ENCODE measurements at regions not wholly inside any gene's neighbourhood (a gene's known extent, or its start where the extent isn't known, plus 50 kb on each side); places are given as distances from the start of the nearest gene placed in this dataset.

GRCh38 chr9:119588874-119589744 is 219.9 kb upstream of the BRINP1 start:
- FAIRE-seq (no peak), DNase-seq (ENCODE audit: low read depth) (no peak)
- H3K27me3 ChIP-seq (ENCODE audit: control insufficient read depth, insufficient read depth, low read length), result no peaks in the 10 kb centered on the region
- H3K4me3 ChIP-seq (ENCODE audit: low read depth, low read length), result no peak overlapping the region
- no peak for TF ChIP-seq CTCF (IDR thresholded peaks at IDR 0.05; ENCODE audit: insufficient read depth, low read length, severe bottlenecking)
- H3K36me3 ChIP-seq (ENCODE audit: control insufficient read depth, insufficient read depth, low read length), result no peaks in the 10 kb centered on the region

GRCh38 chr9:119577881-119578280 is 208.6 kb upstream of the BRINP1 start:
- H3K4me3 ChIP-seq (ENCODE audit: low read depth, low read length), result no peak overlapping the region
- no peaks in the 10 kb centered on the region for H3K27me3 ChIP-seq (ENCODE audit: control insufficient read depth, insufficient read depth, low read length)
- DNase-seq (ENCODE audit: low read depth) (no peak), FAIRE-seq (no peak)
- no peak for TF ChIP-seq CTCF (IDR thresholded peaks at IDR 0.05; ENCODE audit: insufficient read depth, low read length, severe bottlenecking)
- no peaks in the 10 kb centered on the region for H3K36me3 ChIP-seq (ENCODE audit: control insufficient read depth, insufficient read depth, low read length)

GRCh38 chr9:119559986-119560385 is 190.8 kb upstream of the BRINP1 start:
- DNase-seq (ENCODE audit: low read depth) (no peak), FAIRE-seq (no peak)
- Histone ChIP-seq H3K27me3 (ENCODE audit: control insufficient read depth, insufficient read depth, low read length) (no peaks in the 10 kb centered on the region), H3K36me3 (ENCODE audit: control insufficient read depth, insufficient read depth, low read length) (no peaks in the 10 kb centered on the region), H3K4me3 (ENCODE audit: low read depth, low read length) (no peak overlapping the region)
- no peak for TF ChIP-seq CTCF (IDR thresholded peaks at IDR 0.05; ENCODE audit: insufficient read depth, low read length, severe bottlenecking)

GRCh38 chr9:119559056-119559455 is 189.8 kb upstream of the BRINP1 start:
- H3K36me3 ChIP-seq (ENCODE audit: control insufficient read depth, insufficient read depth, low read length), result no peaks in the 10 kb centered on the region
- FAIRE-seq (no peak), DNase-seq (ENCODE audit: low read depth) (no peak)
- H3K4me3 ChIP-seq (ENCODE audit: low read depth, low read length), result no peak overlapping the region
- TF ChIP-seq CTCF (IDR thresholded peaks at IDR 0.05; ENCODE audit: insufficient read depth, low read length, severe bottlenecking), result no peak
- no peaks in the 10 kb centered on the region for H3K27me3 ChIP-seq (ENCODE audit: control insufficient read depth, insufficient read depth, low read length)

GRCh38 chr9:119556129-119556875 is 187.1 kb upstream of the BRINP1 start:
- Histone ChIP-seq H3K4me3 (ENCODE audit: low read depth, low read length) (peak overlapping the region; percentile 12), H3K36me3 (ENCODE audit: control insufficient read depth, insufficient read depth, low read length) (no peaks in the 10 kb centered on the region), H3K27me3 (ENCODE audit: control insufficient read depth, insufficient read depth, low read length) (no peaks in the 10 kb centered on the region)
- TF ChIP-seq CTCF (IDR thresholded peaks at IDR 0.05; ENCODE audit: insufficient read depth, low read length, severe bottlenecking), result peak; percentile 97
- no peak for FAIRE-seq
- DNase-seq (ENCODE audit: low read depth), result peak; percentile 33

Data from bronchial epithelial cell (primary cell).